AG04450 (cell line): ENCODE measurements at regions not wholly inside any gene's neighbourhood (a gene's known extent, or its start where the extent isn't known, plus 50 kb on each side); places are given as distances from the start of the nearest gene placed in this dataset.

Source experiments
- CTCF ChIA-PET: fragments of 300-600, 350-600 bp; formaldehyde crosslinking; extraction: SDS; loops from one replicate; lab custom pipeline; 2022; ENCODE audit warnings: antibody characterized with exemption, inconsistent platforms; lab: Charles Lee
- POLR2A ChIA-PET: fragments of 350-600 bp; formaldehyde crosslinking; extraction: SDS; loops from one replicate; lab custom pipeline; 2021; ENCODE audit warnings: antibody characterized with exemption, inconsistent platforms; lab: Yijun Ruan, JAX
- DNase-seq: peaks from one replicate; pipeline ENCODE4 v3.0.0-alpha.2; 2011; ENCODE audit warnings: low read depth, low spot score
- H3K27ac ChIP-seq: one replicate; pipeline ENCODE4 v1.5.1; 2012; ENCODE audit warnings: low read depth, low read length, control low read depth
- H3K27me3 ChIP-seq: one replicate; pipeline ENCODE4 v1.6.0; 2012; ENCODE audit warnings: low read length; ENCODE audit not compliant: control insufficient read depth, insufficient read depth
- H3K4me3 ChIP-seq: 2 replicates; pipeline ENCODE4 v1.5.1; 2011; ENCODE audit warnings: mild to moderate bottlenecking, low read depth, low read length, control low read depth
- H3K9me3 ChIP-seq: 2 replicates; pipeline ENCODE4 v1.5.1; 2012; ENCODE audit warnings: low read length; ENCODE audit not compliant: control insufficient read depth, insufficient read depth
- TF ChIP-seq, protein P1 (sequence below): IDR thresholded peaks from 2 replicates; pipeline ENCODE4 v1.5.1; 2011; ENCODE audit warnings: low read depth, low read length, control low read depth, inconsistent platforms

DNA sequence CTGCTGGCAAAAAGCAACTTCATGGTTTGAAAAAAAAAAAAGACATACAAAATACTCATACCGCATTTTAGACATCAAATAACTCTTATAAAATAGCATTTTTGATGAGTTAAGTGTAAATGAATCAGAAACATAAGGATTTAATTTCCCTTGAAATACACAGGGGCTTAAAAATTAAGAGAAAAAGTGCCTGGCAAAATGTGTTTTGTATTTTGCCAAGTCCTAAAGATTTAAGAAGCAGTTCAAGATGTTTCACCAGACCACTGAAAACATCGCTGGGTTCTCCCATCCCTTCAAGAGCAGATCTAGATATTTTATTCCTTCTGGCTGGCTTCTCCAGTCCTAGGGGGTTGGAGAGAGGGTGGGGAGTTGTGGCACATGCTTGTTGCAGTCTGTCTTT is 396.4 kb downstream of the INHBA start:
- no peak overlapping the region for H3K4me3 ChIP-seq
- ChIA-PET CTCF (no interaction called here), POLR2A (no interaction called here)
- H3K9me3 ChIP-seq, result no peaks in the 10 kb centered on the region
- H3K27ac ChIP-seq, result no peak overlapping the region
- TF ChIP-seq, protein P1, sequence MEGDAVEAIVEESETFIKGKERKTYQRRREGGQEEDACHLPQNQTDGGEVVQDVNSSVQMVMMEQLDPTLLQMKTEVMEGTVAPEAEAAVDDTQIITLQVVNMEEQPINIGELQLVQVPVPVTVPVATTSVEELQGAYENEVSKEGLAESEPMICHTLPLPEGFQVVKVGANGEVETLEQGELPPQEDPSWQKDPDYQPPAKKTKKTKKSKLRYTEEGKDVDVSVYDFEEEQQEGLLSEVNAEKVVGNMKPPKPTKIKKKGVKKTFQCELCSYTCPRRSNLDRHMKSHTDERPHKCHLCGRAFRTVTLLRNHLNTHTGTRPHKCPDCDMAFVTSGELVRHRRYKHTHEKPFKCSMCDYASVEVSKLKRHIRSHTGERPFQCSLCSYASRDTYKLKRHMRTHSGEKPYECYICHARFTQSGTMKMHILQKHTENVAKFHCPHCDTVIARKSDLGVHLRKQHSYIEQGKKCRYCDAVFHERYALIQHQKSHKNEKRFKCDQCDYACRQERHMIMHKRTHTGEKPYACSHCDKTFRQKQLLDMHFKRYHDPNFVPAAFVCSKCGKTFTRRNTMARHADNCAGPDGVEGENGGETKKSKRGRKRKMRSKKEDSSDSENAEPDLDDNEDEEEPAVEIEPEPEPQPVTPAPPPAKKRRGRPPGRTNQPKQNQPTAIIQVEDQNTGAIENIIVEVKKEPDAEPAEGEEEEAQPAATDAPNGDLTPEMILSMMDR, result no peak
- no peaks in the 10 kb centered on the region for H3K27me3 ChIP-seq
- DNase-seq, result no peak

DNA sequence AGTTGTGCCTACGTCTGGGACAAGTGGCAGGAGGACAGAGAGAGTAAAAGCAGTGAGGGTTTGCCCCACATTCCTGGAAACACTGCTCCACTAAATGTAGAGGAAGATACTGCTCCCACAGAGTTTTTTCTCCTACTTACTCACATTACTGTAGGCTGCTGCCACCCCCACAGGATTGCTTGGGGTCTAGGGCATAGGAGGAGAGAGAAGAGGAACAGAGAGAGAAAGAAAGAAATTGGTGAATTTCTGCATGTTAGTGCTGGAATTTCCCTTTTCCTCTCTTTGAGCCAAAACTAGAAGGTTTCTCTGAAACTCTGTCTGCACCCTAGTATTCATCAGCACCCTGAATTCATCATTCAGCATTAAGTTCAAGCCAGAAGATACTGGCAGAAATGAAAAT is 397.9 kb downstream of the INHBA start:
- H3K27ac ChIP-seq, result no peak overlapping the region
- TF ChIP-seq, protein P1, result no peak
- H3K4me3 ChIP-seq, result no peak overlapping the region
- no peaks in the 10 kb centered on the region for H3K27me3 ChIP-seq
- no peaks in the 10 kb centered on the region for H3K9me3 ChIP-seq
- ChIA-PET CTCF (no interaction called here), POLR2A (no interaction called here)
- no peak for DNase-seq

DNA sequence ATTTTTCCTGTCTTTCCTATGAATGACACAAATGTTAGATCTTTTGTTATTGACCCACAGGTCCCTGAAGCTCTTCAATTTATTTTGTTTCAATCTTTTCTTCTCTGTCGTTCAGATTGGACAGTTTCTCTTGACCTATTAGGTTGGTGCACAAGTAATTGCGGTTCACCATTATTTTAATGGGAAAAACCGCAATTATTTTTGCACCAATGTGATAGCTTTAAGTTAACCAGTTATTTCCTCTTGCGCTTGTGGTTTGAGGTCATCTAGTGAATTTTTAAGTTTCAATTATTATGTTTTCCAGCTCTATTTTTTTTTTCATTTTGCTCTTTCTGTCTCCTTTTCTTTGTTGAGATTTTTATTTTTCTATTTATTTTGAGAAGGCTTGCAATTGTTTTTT is 399.2 kb downstream of the INHBA start:
- no peak for DNase-seq
- no peak overlapping the region for H3K4me3 ChIP-seq
- no peaks in the 10 kb centered on the region for H3K27me3 ChIP-seq
- TF ChIP-seq, protein P1, result no peak
- CTCF ChIA-PET, result no interaction called here
- no peak overlapping the region for H3K27ac ChIP-seq
- POLR2A ChIA-PET, result no interaction called here
- H3K9me3 ChIP-seq, result no peaks in the 10 kb centered on the region

DNA sequence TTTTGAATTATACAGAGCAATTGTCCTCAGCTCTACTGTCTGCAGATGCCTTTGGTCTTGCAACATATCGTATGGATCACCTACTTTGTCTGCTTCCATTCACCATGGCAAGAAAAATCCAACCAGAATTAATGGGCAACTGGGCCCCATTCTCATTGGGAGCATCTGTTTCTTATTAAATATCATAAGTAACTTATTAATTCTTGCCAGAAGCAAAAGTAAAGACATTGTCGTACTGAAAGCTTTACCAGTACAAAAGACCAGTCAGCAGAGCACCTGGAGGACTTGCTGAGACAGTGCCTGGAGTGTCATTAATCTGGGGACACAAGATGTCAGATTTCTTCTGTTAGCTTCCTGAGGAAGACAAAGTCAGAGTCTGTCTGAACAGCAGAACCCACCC is 404.5 kb downstream of the INHBA start:
- H3K9me3 ChIP-seq, result no peaks in the 10 kb centered on the region
- ChIA-PET POLR2A (no interaction called here), CTCF (no interaction called here)
- DNase-seq, result no peak
- H3K27ac ChIP-seq, result no peak overlapping the region
- H3K27me3 ChIP-seq, result no peaks in the 10 kb centered on the region
- TF ChIP-seq, protein P1, result no peak
- H3K4me3 ChIP-seq, result no peak overlapping the region

DNA sequence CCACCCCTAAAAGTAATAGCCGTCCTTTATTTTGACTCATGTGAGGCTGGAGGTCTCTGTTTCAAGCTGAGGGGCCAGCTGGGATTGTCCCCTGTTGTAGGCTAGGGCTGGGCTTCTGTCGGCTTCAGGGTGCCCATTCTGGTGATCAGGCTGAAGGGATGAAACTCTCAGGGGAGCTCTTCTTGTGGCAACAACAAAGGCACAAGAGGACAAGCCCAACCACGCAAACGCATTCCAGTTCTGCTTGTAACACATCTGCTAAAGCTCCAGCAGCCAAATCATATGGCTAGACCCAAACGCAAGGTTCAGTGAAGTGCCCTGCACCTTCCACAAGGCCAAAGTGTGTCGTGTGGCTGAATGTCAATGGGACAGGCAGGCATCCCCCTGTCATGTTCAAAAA is 405.7 kb downstream of the INHBA start:
- DNase-seq, result no peak
- ChIA-PET POLR2A (no interaction called here), CTCF (no interaction called here)

More for the DNA sequence above, 405.7 kb downstream of the INHBA start:
- H3K27ac ChIP-seq, result no peak overlapping the region
- H3K4me3 ChIP-seq, result no peak overlapping the region
- H3K9me3 ChIP-seq, result no peaks in the 10 kb centered on the region
- no peaks in the 10 kb centered on the region for H3K27me3 ChIP-seq
- TF ChIP-seq, protein P1, result no peak
